ENCODE measurements at regions not wholly inside any gene's neighbourhood (a gene's known extent, or its start where the extent isn't known, plus 50 kb on each side); places are given as distances from the start of the nearest gene placed in this dataset.

DNA sequence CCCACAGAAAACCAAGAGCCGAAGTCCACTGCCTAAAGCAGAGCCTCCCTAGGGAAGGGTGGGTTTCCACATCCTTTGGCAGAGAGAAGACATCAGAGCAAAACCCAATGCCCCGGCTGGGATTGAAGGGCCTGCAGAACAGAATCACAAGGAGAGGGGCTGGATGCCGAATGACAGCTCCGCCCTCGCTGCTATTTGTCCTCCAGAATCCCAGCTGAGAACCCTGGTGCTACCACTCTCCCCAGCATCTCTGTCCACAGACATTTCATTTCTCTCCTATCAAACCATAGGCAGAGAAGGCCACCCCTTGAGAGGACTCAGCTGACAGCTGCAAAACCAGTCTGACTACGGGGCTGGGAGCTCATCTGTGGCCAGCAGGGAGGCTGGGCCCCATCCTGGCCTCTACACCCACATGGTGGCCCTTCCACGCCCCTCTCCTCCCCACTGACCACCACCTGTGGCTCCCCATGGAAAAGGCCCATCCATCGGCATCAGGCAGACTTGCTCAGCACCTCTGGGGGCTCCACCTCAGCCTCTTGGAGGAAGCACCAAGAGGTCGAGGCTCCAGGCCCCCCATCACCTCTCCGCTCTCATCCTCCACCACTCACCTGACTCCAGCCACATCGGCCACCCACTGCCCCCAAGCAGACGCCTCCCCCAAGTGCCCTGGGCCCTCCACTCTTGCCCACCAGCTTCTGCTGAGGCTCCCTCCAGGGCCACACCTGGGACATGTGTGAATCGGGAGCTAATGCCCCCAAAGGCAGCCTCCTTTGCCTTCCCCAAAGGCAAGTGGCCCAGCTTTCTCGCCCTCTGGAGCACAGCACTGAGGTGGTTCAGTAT lies 288.5 kb downstream of the C16orf95 start:
- peak in 1 of 5 donors; percentile 9 for DNase-seq
- intact Hi-C loops (cut with DNase I), result no loop called here
- Histone ChIP-seq H3K9me3 (peaks cover 0 to 6% (median 0%) of the 10 kb centered on the region in 12 donors), H3K4me1 (peaks cover 0 to 16% (median 11%) of the 10 kb centered on the region in 12 donors), H3K27me3 (no peaks in the 10 kb centered on the region), H3K36me3 (no peaks in the 10 kb centered on the region), H3K4me3 (no peak overlapping the region), H3K27ac (no peak overlapping the region)
- WGBS, 4 donors, result 83 to 93% (median 90%) methylated on average over 14 of the region's 14 CpGs
- no peak for ATAC-seq
- TF ChIP-seq, protein P1, sequence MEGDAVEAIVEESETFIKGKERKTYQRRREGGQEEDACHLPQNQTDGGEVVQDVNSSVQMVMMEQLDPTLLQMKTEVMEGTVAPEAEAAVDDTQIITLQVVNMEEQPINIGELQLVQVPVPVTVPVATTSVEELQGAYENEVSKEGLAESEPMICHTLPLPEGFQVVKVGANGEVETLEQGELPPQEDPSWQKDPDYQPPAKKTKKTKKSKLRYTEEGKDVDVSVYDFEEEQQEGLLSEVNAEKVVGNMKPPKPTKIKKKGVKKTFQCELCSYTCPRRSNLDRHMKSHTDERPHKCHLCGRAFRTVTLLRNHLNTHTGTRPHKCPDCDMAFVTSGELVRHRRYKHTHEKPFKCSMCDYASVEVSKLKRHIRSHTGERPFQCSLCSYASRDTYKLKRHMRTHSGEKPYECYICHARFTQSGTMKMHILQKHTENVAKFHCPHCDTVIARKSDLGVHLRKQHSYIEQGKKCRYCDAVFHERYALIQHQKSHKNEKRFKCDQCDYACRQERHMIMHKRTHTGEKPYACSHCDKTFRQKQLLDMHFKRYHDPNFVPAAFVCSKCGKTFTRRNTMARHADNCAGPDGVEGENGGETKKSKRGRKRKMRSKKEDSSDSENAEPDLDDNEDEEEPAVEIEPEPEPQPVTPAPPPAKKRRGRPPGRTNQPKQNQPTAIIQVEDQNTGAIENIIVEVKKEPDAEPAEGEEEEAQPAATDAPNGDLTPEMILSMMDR (IDR thresholded peaks at IDR 0.05), result no peak
- no peak for TF ChIP-seq POLR2A (IDR thresholded peaks at IDR 0.05)

DNA sequence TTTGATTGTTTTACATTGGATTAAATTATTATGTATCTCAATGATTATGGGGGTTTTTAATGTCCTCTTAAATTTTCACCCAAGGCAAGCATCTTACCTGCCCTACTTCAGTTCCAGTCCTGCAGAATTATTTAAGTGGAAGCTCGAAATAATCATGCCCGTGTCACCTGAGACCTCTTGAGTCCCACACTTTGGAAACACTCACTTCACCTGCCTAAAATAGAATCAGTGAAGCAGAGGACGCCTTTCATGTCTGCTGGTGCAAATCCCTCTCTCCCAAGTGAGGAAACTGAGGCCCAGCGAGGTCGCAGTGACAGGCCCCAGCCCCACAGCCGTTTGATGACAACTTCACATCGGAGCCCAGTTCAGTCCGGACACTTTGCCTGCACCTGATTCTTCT lies 284.6 kb downstream of the C16orf95 start:
- TF ChIP-seq, protein P1 (IDR thresholded peaks at IDR 0.05), result no peak
- no peak for TF ChIP-seq POLR2A (IDR thresholded peaks at IDR 0.05)
- no peak overlapping the region for H3K4me3 ChIP-seq
- no peaks in the 10 kb centered on the region for H3K36me3 ChIP-seq
- H3K27ac ChIP-seq, result peak overlapping the region in 8 of 12 donors; percentile 20 to 68 (median 60)
- no peaks in the 10 kb centered on the region for H3K27me3 ChIP-seq
- peaks cover 0 to 6% (median 0%) of the 10 kb centered on the region in 12 donors for H3K9me3 ChIP-seq
- peaks cover 0 to 27% (median 14%) of the 10 kb centered on the region in 12 donors for H3K4me1 ChIP-seq
- 37 to 45% (median 43%) methylated on average over 8 of the region's 8 CpGs for WGBS, 4 donors
- DNase-seq, result no peak
- intact Hi-C loops (cut with DNase I), result loop anchor here in 1 of 10 donors (5.0 kb wide), 2 partner anchors 45 to 165 kb away; no protein-coding TSS in a partner anchor
- ATAC-seq, result peak in 2 of 4 donors; percentile 27 to 63

DNA sequence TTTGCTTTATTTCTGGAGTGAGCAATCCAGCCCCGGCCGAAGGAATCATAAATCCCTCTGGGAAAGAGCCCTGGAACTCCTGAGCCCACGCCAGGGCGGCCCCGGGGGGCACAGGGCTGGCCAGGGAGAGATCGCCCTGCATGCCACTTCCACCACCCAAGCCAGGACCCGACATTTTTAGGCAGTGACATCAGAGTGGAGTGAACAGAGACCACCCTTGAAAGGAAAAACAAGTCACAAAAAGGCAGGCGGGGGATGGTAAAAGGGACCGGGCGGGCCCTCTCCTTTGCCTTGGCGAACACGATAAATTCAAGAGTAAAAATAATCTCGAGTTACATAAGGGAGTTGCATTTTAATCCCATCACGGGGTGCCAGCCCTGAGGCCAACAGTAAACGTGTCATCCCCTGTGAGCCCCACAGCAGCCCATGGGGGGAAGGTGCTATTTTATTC lies 284.1 kb downstream of the C16orf95 start:
- no peak for TF ChIP-seq POLR2A (IDR thresholded peaks at IDR 0.05)
- TF ChIP-seq, protein P1 (IDR thresholded peaks at IDR 0.05), result no peak
- peaks cover 0 to 27% (median 14%) of the 10 kb centered on the region in 12 donors for H3K4me1 ChIP-seq
- ATAC-seq (peak in 3 of 4 donors; percentile 10 to 53 (median 27)), DNase-seq (peak in 1 of 5 donors; percentile 22)
- intact Hi-C loops (cut with DNase I), result loop anchor here in 1 of 10 donors (5.0 kb wide), 2 partner anchors 46 to 166 kb away; no protein-coding TSS in a partner anchor
- H3K27me3 ChIP-seq, result no peaks in the 10 kb centered on the region
- no peaks in the 10 kb centered on the region for H3K36me3 ChIP-seq
- peak overlapping the region in 8 of 12 donors; percentile 20 to 68 (median 60) for H3K27ac ChIP-seq
- H3K4me3 ChIP-seq, result no peak overlapping the region
- WGBS, 4 donors, result 39 to 57% (median 42%) methylated on average over 14 to 15 of the region's 15 CpGs
- H3K9me3 ChIP-seq, result peaks cover 0 to 6% (median 0%) of the 10 kb centered on the region in 12 donors

All from heart left ventricle (tissue), 16 donors.